NCI-H1048 (cell line): ENCODE measurements at regions not wholly inside any gene's neighbourhood (a gene's known extent, or its start where the extent isn't known, plus 50 kb on each side); places are given as distances from the start of the nearest gene placed in this dataset.

ENCODE experiments used
- DNase-seq: peaks from one replicate; lab custom pipeline; 2025; lab: John Stamatoyannopoulos, UW

DNA sequence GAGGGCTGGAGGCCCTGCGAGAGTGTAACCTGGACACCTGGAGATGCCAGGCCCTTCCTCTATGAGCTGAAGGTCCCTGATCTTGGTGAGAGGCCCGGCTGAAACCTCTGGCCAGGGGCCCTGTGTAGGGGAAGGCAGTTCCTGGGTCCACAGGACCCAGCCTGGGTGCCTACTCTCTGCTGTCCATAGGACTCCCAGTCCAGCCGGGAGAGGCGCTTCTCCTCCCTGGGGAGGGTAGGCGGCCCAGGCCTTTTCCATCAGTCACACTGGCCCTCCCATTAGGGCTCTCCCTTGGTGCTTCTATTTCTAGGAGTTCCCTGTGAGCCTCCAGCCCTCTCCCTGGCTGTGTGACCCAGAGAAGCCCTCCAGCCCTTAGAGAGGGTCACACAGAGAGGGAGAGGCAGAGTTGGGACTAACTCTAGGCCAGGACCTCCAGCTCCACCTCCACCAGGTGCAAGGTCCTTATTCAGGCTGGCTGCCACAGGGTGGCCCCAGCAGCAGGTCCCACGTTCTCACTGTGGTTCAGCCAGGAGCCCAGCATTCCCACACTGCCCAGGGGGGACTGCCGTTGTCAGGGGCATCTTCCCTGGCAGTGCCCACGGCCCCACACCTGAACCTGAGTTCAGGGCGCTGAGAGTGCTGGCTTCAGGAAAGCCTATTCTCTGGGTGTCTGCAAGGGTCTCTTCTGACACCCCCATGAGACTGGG, 146.8 kb downstream of the SMAD6 start:
- no peak for DNase-seq

GRCh38 chr15:66849393-66849745, 147.3 kb downstream of the SMAD6 start:
- no peak for DNase-seq

GRCh38 chr15:66849746-66850077, 147.7 kb downstream of the SMAD6 start:
- DNase-seq, result no peak

GRCh38 chr15:66850078-66850991, 148.3 kb downstream of the SMAD6 start:
- DNase-seq, result no peak

DNA sequence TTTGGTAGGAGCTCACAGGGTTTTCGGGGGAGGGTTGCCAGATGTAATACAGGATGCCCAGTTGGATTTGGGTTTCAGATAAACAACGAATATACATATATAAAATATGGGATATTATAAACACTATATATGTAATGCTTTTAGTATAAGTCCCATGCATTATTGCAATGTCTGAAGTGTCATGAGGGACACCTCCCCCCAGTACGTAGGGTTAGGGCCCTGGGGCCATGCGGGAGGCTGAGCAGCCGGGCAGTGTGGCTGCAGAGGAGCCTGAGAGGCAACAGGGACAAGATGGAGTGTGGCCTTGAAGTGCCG, 148.9 kb downstream of the SMAD6 start:
- DNase-seq, result no peak

- peak; percentile 16 for DNase-seq
Observed at GRCh38 chr15:66851311-66852063, 149.5 kb downstream of the SMAD6 start.

GRCh38 chr15:66852064-66852905, 150.2 kb downstream of the SMAD6 start:
- DNase-seq, result no peak

GRCh38 chr15:66854012-66854965, 152.3 kb downstream of the SMAD6 start:
- no peak for DNase-seq

DNA sequence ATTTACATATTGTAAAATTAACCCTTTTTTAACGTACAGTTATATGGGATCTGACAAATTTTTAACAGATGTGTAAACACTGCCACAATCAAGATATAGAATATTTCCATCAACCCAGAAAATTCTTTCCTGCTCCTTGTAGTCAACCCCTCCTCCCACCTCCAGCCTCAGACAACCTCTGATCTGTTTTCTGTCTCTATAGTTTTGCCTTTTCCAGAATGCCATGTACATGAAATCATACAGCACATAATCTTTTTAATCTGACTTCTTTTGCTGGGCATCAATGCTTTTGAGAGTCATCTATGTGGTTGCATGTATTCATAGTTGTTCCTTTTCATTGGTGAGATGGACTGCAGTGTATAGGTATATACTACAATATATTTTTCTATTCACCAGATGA, 153.0 kb downstream of the SMAD6 start:
- no peak for DNase-seq

DNA sequence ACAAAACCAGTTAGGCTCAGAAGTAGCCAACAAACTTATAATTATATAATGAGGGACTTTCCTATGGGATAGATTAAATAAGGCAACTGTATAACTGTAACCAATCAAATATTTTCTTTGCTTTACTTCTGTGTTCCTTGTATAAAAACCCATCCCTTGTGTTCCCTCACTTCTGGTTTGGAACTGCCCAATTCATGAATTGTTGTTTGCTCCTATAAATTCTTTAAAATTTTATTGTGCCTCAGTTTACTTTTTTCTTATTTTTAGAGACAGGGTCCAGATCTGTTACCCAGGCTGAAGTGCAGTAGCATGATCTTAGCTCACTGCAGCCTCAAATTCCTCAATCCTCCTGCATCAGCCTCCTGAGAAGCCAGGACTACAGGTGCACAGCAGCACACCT, 155.7 kb downstream of the SMAD6 start:
- no peak for DNase-seq

GRCh38 chr15:66858423-66859207, 156.6 kb downstream of the SMAD6 start:
- DNase-seq, result no peak

DNA sequence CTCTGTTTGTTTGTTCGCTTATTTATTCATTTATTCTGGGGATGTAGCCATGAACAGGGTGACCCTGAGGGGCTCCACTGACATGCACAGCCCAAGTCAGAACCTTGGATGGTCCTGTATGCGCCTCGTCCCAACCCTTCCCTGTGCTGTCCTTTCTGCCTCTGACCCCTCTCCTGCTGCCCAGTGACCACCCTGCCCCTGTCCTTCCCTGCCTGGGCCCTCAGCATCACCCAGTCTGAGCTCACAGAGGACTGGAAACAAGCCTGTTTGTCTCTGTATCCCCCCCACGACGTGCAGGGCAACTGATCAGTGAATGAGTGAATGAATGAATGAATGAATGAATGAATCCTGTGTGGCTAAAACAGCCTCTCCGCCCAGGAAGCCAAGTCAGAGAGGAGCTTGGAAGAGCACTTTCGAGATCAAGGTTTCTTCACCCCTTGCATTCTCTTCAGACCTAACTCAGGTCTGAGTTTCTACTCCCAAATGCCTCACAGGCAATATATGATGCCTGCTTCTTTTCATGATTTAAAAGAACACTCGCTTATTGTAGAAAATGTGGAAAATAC, 157.7 kb downstream of the SMAD6 start:
- DNase-seq, result no peak

DNA sequence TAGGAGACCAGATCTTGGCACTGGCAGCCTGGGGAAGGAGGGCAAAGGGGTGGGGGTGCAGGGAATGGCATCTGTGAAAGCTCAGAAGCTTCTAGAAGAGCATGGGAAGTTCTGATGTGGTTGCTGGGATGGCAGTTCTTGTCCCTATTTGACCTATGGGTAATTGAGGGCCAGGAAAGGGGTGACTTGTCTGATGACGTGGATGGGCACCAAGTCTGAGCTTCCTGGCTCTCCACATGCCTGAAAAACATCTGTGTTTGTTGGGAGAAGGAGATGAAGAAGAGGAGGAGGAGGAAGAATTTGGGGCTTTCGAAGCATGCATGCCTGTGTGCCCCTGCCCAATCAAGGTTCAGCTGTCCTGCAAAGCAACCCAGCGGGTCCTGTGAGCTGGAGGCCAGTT, 158.8 kb downstream of the SMAD6 start:
- no peak for DNase-seq

GRCh38 chr15:66862111-66862939, 160.3 kb downstream of the SMAD6 start:
- DNase-seq, result no peak

DNA sequence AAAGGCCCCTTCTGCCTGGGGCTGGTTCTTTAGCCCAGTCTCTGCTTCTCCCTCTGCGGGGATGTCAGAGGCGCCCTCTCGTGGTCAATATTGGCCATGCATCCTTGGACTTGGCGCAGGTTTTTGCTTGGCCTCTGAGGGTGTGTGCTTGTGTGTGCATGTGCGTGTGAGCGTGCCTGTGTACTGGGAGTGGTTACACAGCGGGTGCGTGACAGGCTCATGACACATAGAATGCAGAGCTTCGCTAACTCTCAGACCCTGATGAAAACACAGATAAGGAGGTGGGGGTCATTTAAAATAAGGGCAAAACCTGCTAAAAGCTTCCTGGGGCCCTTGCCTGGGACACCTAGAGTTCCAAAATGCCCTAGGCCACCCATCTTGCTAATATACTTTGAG, 160.9 kb downstream of the SMAD6 start:
- peak; percentile 10 for DNase-seq

DNA sequence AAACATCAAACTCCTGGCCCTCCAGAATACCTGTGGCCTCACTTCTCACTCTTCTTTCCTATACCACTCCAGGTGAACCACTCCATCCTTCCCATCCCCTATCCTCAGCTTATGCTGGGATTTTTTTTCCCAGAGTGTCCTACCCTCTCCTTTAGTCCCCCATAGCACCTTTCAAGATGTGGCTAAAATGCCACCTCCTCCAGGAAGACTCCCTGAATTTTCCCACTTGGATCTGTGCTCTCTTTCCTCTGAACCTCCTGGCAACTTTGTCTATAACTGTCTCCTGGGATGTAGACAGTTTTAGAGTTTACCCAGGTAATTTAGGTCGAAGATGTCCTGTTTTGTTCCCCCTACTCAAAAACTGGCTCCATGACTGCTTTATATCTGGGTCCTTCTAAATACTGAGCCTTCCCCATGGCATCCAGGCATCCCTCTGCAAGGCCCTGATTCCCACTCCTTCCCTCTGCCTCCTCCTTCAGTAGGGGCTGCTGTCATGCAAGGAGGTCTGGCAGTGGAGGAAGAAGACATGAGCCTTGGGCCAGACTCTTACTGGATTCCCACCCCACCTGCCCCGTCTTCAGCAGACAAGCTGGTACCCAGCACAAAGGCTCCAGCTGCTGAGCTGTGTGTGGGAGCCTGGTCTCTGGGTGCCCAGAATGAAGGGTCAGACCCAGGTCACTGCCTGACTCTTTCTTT, 161.5 kb downstream of the SMAD6 start:
- DNase-seq, result no peak

DNA sequence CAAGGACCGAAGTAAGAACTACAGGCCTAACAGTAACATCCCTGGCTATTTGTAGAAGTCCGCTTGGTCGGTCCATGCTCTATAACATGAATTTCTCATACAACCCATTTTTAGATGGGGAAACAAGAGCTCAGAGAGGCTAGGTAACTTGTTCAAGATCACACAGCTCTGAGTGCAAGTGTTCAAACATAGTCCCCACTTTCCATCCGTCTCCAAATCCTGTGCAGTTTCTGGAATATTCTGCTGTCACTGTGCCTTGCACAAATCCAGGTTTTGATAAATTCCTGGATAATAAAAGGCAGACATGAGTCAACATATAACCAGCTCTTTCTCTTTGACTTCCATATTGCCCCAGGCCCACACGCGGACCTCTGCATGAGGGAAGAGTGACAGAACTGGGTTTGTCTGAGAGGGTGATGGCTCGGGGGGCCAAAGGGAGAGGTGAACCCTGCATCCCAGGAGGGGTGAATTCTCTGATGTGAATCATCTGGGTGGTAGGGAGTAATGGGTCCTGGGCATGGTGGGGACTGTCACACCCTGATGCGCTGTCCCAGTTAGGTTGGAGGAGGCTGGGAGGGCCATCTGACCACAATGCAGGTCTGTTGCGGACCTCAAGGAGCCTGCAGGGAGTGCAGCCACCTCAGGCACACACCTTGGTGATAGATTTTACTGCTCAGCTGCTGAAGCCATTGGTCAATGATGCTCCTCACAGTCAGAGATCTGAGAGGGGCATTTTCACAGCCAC, 162.2 kb downstream of the SMAD6 start:
- no peak for DNase-seq

DNA sequence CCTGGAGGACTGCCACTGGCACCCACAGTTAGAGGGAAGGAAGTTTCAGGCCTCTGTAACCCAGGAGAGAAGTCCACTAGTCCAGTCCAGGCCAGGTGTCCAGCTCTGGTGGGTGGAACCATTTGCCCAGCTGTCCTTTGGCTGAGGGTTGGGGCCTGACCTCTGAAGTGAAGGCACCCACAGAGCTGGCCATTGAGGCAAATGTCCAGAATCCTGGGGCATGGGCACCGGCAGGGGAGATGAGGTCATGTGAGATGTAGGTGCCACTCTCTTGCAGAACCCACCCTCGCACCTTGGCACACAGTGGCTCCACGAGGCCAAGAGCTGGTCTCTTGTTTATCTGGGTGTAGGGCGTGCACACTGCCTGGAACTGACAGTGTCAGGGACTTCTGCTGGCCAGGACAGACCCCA, 162.8 kb downstream of the SMAD6 start:
- DNase-seq, result no peak
